ENCODE measurements at regions not wholly inside any gene's neighbourhood (a gene's known extent, or its start where the extent isn't known, plus 50 kb on each side); places are given as distances from the start of the nearest gene placed in this dataset.
A peak's percentile ranks its signal among the peaks of the same experiment; 100 is the strongest.
"Not testable (repeated sequence)": the region's sequence is repeated elsewhere in the genome, so short reads cannot be mapped to it uniquely, and the experiment has no call there.

GRCh38 chr10:35263827-35264226 lies 72.5 kb upstream of the CCNY start:
- DNase-seq: not testable (repeated sequence)

GRCh38 chr10:35264636-35265035 lies 71.7 kb upstream of the CCNY start:
- not testable (repeated sequence) for DNase-seq

DNA sequence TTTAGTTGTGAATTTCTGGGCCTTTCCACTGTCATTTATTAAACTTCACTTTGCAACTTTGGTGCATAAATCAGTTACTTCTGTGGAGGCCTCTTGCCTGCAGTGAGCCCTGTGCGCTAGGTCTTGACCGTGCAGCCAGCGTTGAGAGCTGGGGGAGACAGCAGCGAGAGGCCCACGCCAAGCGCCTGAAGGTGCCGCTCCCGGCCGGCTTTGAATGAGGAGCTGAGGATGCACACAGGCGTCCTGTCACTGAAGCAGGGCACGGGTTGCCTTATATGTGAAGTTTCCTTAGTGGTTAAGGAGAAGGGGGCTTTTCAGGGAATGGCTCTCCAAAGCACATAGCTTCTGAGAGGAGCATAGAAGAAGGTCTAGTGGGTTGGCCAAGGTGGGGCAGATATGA lies 70.9 kb upstream of the CCNY start:
- no peak for DNase-seq

DNA sequence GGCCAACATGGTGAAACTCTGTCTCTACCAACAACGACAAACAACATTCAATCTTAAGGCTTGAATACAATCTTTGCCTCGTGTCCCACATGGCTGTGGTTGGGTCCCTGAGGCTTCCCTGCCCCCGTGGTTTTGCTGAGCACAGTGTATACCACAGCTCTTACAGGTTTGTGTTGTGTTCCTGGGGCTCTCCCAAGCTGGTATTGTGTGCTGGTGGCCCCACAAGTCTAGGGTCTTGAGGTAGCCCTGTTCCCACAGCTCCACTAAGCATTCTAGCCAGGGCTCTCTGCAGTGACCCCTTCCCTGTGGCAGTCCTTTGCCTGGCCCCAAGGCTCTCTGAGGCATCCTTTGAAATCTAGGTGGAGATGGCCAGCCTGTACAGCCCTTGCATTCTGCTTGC lies 68.0 kb upstream of the CCNY start:
- DNase-seq: no peak

DNA sequence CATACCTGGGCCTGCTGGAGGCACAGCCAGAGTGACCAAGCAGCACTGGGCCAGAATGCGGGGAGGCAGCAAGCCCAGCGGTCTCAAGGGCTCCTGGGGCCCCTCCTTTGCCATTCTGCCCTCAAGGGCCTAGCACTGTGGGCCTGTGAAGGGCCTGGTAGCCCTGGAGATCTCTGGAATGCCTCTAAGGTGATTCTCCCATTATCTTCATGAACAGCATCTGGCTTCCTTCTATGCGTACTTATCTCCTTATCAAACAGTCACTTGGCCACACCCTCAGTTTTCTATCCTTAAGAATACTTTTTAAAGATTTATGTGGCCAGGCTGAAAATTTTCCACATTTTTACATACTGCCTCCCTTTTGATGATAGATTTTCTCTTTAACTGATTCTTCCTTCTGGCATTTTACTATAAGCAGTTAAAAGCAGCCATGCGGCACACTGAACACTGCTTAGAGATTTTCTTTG lies 67.5 kb upstream of the CCNY start:
- no peak for DNase-seq

- DNase-seq: no peak
These were observed 66.2 kb upstream of the CCNY start for GRCh38 chr10:35270100-35270499.

- peak; percentile 80 for DNase-seq
These were observed 65.0 kb upstream of the CCNY start for GRCh38 chr10:35271086-35271858.

DNA sequence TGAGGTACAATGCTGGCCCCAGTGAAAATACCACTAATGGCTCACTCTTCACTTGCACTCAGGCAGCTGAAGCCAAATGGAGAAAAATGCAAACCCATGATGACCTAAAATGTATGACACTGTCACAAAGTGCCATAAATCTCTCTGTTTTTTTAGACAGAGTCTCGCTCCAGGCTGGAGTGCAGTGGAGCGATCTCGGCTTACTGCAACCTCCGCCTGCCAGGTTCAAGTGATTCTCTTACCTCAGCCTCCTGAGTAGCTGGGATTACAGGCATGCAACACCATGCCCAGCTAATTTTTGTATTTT lies 64.5 kb upstream of the CCNY start:
- DNase-seq: not testable (repeated sequence)

DNA sequence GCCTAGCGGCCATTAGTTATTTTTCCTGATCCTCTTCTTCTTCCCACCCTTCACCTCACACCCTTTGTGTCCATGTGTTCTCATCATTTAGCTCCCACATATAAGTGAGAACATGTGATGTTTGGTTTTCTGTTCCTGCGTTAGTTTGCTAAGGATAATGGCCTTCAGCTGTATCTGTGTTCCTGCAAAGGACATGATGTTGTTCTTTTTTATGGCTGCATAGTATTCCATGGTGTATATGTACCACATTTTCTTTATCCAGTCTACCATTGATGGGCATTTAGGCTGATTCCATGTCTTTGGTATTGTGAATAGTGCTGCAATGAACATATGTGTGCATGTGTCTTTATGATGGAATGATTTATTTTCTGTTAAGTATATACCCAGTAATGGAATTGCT lies 63.9 kb upstream of the CCNY start:
- not testable (repeated sequence) for DNase-seq

GRCh38 chr10:35273994-35274393 lies 62.3 kb upstream of the CCNY start:
- DNase-seq: not testable (repeated sequence)

GRCh38 chr10:35274498-35275060 lies 61.7 kb upstream of the CCNY start:
- DNase-seq: no peak

- no peak for DNase-seq
These were observed 59.4 kb upstream of the CCNY start for GRCh38 chr10:35276889-35277288.

- not testable (repeated sequence) for DNase-seq
These were observed 56.1 kb upstream of the CCNY start for GRCh38 chr10:35280246-35280645.

All from NCI-H1436 (cell line).